K562 (cell line): ENCODE measurements at regions not wholly inside any gene's neighbourhood (a gene's known extent, or its start where the extent isn't known, plus 50 kb on each side); places are given as distances from the start of the nearest gene placed in this dataset.

Experiments used
- ATAC-seq: fragments of 200-7000 bp; cut with Tn5 transposase; 3 replicates; pipeline ENCODE4 v1.9.1; 2020; ENCODE audit warnings: moderate library complexity
- BruUV-seq: library from RNA; stranded (reverse); fragments of 400-500 nt; replicated peaks from 2 replicates; lab custom pipeline; 2021; lab: Mats Ljungman, UMichigan
- CTCF ChIA-PET: fragments of 300-600 bp; formaldehyde crosslinking; extraction: SDS; loops from one replicate; lab custom pipeline; 2021; ENCODE audit warnings: low intra/inter-chr PET ratio; lab: Yijun Ruan, JAX
- POLR2A ChIA-PET: fragments of 300-600, 350-650 bp; sonication (Branson Sonifier 250); formaldehyde crosslinking; extraction: SDS; loops from one replicate; lab custom pipeline; 2021; ENCODE audit warnings: antibody characterized with exemption, inconsistent platforms; lab: Yijun Ruan, JAX
- DNase-seq, 4 experiments: peaks; one replicate each; pipeline versions ENCODE4 v3.0.0 to v3.0.0-alpha.2; 2011 to 2018; ENCODE audit warnings: low spot score in 3 of 4, mixed read lengths in 3 of 4; ENCODE audit errors: extremely low read depth in 1 of 4
- FAIRE-seq: peaks from 2 replicates; lab custom pipeline; 2011; peaks lifted over from hg19 to GRCh38; lab: Jason Lieb, UNC
- H2AFZ ChIP-seq: 2 replicates; pipeline ENCODE4 v1.6.0; 2011; ENCODE audit warnings: low read depth, low read length, control low read depth, inconsistent platforms
- H3K27ac ChIP-seq: fragments of 200-600 bp; 3 replicates; pipeline ENCODE4 v1.8.0; 2011; ENCODE audit warnings: low read depth, mild to moderate bottlenecking, control low read depth, inconsistent platforms, low read length, moderate library complexity, mixed read lengths; ENCODE audit errors: extremely low read depth
- H3K27me3 ChIP-seq, 2 experiments: fragments of 300-600 bp in 1 of 2; 2 replicates in 1 of 2; 3 replicates in 1 of 2; pipeline versions ENCODE4 v1.6.0 to v1.8.0; 2011; ENCODE audit warnings: inconsistent platforms in 2 of 2, low read length in 2 of 2, mild to moderate bottlenecking in 1 of 2, mixed read lengths in 1 of 2, moderate library complexity in 1 of 2; ENCODE audit not compliant: control insufficient read depth in 2 of 2, insufficient read depth in 2 of 2
- H3K36me3 ChIP-seq: fragments of 300-600 bp; 3 replicates; pipeline ENCODE4 v1.8.0; 2011; ENCODE audit warnings: mild to moderate bottlenecking, low read length, inconsistent platforms; ENCODE audit not compliant: control insufficient read depth, insufficient read depth
- H3K4me1 ChIP-seq, 2 experiments: fragments of 200-600 bp in 1 of 2; replicated peaks in 1 of 2; 2 replicates in 1 of 2; 3 replicates in 1 of 2; pipeline versions ENCODE4 v1.5.1 to v1.8.0; 2011; ENCODE audit warnings: inconsistent platforms in 2 of 2, low read length in 2 of 2, mild to moderate bottlenecking in 1 of 2, mixed read lengths in 1 of 2, moderate library complexity in 1 of 2; ENCODE audit not compliant: control insufficient read depth in 2 of 2, insufficient read depth in 2 of 2
- H3K4me2 ChIP-seq: 2 replicates; pipeline ENCODE4 v1.6.1; 2011; ENCODE audit warnings: low read length, control low read depth, inconsistent platforms, mixed read lengths; ENCODE audit not compliant: insufficient read depth
- H3K4me3 ChIP-seq: fragments of 200-600 bp; sonication (generic), shearing (Covaris generic); 2 replicates; pipeline ENCODE4 v1.5.1; 2016; ENCODE audit warnings: control low read depth, inconsistent platforms
- H3K79me2 ChIP-seq: fragments of 200-600 bp; 3 replicates; pipeline ENCODE4 v1.8.0; 2011; ENCODE audit warnings: low read length, inconsistent platforms; ENCODE audit not compliant: control insufficient read depth, insufficient read depth
- H3K9ac ChIP-seq, 2 experiments: 2 replicates each; pipeline versions ENCODE4 v1.6.0 to v1.6.1; 2011; ENCODE audit warnings: low read depth in 2 of 2, low read length in 2 of 2, control low read depth in 1 of 2, inconsistent platforms in 1 of 2, mild to moderate bottlenecking in 1 of 2, mixed read lengths in 1 of 2; ENCODE audit not compliant: insufficient read depth in 1 of 2
- H3K9me1 ChIP-seq: one replicate; pipeline ENCODE4 v1.6.0; 2011; ENCODE audit warnings: inconsistent platforms, mild to moderate bottlenecking, low read length, moderate library complexity; ENCODE audit not compliant: control insufficient read depth, insufficient read depth
- H3K9me3 ChIP-seq: replicated peaks from 2 replicates; pipeline ENCODE4 v1.5.1; 2011; ENCODE audit warnings: low read depth, low read length, inconsistent platforms; ENCODE audit not compliant: control insufficient read depth, insufficient read depth
- H4K20me1 ChIP-seq: replicated peaks from 2 replicates; pipeline ENCODE4 v1.6.1; 2011; ENCODE audit warnings: low read length, inconsistent platforms, mixed read lengths; ENCODE audit not compliant: control insufficient read depth, insufficient read depth
- DLX4 ChIP-seq: fragments of 250-450 bp; sonication (Bioruptor Pico); IDR thresholded peaks from 2 replicates; pipeline ENCODE4 v1.6.1; 2021; ENCODE audit warnings: mild to moderate bottlenecking
- FOSL1 ChIP-seq: fragments of 200-800 bp; sonication (Bioruptor generic); conservative IDR thresholded peaks from 2 replicates; pipeline ENCODE4 v1.6.1; 2016; ENCODE audit warnings: missing genetic modification characterization, missing compliant biosample characterization
- GABPA ChIP-seq: fragments of 200-800 bp; sonication (Bioruptor generic); conservative IDR thresholded peaks from 2 replicates; pipeline ENCODE4 v1.6.1; 2016; ENCODE audit warnings: low read depth, missing genetic modification characterization, missing compliant biosample characterization
- PCBP1 ChIP-seq: fragments of 200-400 bp; formaldehyde crosslinking; IDR thresholded peaks from 2 replicates; pipeline ENCODE4 v1.6.1; 2018; ENCODE audit warnings: mild to moderate bottlenecking, low read depth, low read length; ENCODE audit not compliant: poor library complexity, severe bottlenecking
- ZBED1 ChIP-seq: IDR thresholded peaks from 2 replicates; pipeline ENCODE4 v1.6.1; 2014
- ZNF586 ChIP-seq: fragments of 450-650 bp; formaldehyde crosslinking; conservative IDR thresholded peaks from 2 replicates; pipeline ENCODE4 v1.4.0; 2020; ENCODE audit warnings: mild to moderate bottlenecking, moderate library complexity
- WGBS: fragments of 100-300 bp; shearing (Covaris generic); methylation state at CpG from one replicate; pipeline ENCODE4 v1.1.6; 2016; ENCODE audit warnings: low coverage, mixed read lengths; ENCODE audit not compliant: insufficient coverage; ENCODE audit errors: missing lambda C conversion rate; 5-methylcytosine and 5-hydroxymethylcytosine counted together
- in situ Hi-C: fragments of 300-500 bp; cut with MboI; formaldehyde crosslinking; loops from 4 replicates; pipeline ENCODE4 v1.15.0; 2018; ENCODE audit warnings: inconsistent platforms, mixed read lengths
- intact Hi-C: fragments of 100-400 bp; cut with micrococcal nuclease; formaldehyde crosslinking; loops from 2 replicates; pipeline ENCODE4 v1.14.2; 2022
- TF ChIP-seq, protein P1 (sequence below): sonication (generic); formaldehyde crosslinking; IDR thresholded peaks from 2 replicates; pipeline ENCODE4 v1.8.1; 2023; ENCODE audit warnings: missing genetic modification reagents, mild to moderate bottlenecking, borderline replicate concordance
- TF ChIP-seq, protein P2 (sequence below): sonication (generic); formaldehyde crosslinking; IDR thresholded peaks from 2 replicates; pipeline ENCODE4 v1.8.1; 2022; ENCODE audit warnings: missing genetic modification reagents
- TF ChIP-seq, protein P3 (sequence below): fragments of 450-650 bp; IDR thresholded peaks from 2 replicates; pipeline ENCODE4 v1.6.1; 2017; ENCODE audit warnings: antibody characterized with exemption, mild to moderate bottlenecking

DNA sequence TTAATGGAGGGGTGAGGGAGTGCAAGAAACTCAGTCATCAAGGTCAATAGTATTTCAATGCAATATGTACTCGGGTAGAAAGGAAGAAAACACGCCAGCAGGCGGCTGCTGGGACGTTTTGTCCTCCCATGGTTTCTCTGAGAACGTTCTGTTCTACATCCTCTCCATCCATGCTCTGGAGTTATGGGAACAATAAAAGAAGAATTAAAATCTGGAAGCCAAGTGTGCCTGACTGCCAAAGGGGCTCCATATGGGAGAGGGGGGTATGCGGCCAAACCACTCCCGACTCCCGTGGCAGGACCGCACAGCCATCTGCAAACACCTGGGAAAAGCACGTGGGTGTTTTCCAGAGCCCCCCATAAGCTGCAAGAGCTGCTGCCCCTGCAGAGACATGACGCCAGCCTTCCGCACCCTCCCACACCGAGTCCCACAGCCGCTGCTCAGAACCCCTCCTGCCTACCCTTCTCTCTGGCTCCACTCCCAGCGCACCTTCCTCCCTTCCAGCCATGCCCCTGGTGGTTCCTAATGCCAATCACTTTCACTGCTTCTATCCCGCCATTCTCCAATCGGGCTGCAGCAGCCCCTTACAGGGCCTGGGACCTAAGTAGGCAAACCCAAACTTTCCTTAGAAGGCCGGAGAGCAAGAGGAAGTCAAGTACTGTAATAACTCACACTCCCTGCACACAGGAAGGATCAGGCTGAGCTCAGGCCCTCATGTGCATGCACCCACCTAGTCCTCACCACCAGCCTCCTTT lies 241.6 kb downstream of the SYK start (continued):
- TF ChIP-seq, protein P1, sequence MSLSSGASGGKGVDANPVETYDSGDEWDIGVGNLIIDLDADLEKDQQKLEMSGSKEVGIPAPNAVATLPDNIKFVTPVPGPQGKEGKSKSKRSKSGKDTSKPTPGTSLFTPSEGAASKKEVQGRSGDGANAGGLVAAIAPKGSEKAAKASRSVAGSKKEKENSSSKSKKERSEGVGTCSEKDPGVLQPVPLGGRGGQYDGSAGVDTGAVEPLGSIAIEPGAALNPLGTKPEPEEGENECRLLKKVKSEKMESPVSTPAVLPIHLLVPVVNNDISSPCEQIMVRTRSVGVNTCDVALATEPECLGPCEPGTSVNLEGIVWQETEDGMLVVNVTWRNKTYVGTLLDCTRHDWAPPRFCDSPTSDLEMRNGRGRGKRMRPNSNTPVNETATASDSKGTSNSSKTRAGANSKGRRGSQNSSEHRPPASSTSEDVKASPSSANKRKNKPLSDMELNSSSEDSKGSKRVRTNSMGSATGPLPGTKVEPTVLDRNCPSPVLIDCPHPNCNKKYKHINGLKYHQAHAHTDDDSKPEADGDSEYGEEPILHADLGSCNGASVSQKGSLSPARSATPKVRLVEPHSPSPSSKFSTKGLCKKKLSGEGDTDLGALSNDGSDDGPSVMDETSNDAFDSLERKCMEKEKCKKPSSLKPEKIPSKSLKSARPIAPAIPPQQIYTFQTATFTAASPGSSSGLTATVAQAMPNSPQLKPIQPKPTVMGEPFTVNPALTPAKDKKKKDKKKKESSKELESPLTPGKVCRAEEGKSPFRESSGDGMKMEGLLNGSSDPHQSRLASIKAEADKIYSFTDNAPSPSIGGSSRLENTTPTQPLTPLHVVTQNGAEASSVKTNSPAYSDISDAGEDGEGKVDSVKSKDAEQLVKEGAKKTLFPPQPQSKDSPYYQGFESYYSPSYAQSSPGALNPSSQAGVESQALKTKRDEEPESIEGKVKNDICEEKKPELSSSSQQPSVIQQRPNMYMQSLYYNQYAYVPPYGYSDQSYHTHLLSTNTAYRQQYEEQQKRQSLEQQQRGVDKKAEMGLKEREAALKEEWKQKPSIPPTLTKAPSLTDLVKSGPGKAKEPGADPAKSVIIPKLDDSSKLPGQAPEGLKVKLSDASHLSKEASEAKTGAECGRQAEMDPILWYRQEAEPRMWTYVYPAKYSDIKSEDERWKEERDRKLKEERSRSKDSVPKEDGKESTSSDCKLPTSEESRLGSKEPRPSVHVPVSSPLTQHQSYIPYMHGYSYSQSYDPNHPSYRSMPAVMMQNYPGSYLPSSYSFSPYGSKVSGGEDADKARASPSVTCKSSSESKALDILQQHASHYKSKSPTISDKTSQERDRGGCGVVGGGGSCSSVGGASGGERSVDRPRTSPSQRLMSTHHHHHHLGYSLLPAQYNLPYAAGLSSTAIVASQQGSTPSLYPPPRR, result no peak
- TF ChIP-seq, protein P2, sequence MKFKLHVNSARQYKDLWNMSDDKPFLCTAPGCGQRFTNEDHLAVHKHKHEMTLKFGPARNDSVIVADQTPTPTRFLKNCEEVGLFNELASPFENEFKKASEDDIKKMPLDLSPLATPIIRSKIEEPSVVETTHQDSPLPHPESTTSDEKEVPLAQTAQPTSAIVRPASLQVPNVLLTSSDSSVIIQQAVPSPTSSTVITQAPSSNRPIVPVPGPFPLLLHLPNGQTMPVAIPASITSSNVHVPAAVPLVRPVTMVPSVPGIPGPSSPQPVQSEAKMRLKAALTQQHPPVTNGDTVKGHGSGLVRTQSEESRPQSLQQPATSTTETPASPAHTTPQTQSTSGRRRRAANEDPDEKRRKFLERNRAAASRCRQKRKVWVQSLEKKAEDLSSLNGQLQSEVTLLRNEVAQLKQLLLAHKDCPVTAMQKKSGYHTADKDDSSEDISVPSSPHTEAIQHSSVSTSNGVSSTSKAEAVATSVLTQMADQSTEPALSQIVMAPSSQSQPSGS (CRISPR knock-in tag), result no peak
- TF ChIP-seq ZBED1, result no peak

- Histone ChIP-seq H3K4me2 (no peak overlapping the region), H3K27me3 (peaks cover 0 to 48% of the 10 kb centered on the region in 2 experiments; a peak in 3 of 5 replicates), H3K27ac (no peak overlapping the region), H3K9me3 (no peaks in the 10 kb centered on the region), H3K36me3 (no peaks in the 10 kb centered on the region), H3K4me3 (no peak overlapping the region), H3K4me1 (no peaks in the 10 kb centered on the region), H3K9ac (no peak overlapping the region), H3K79me2 (no peaks in the 10 kb centered on the region), H2AFZ (no peak overlapping the region), H4K20me1 (no peaks in the 10 kb centered on the region), H3K9me1 (no peaks in the 10 kb centered on the region)
- 0% methylated on average over 5 of the region's 5 CpGs for WGBS
- no TSS peak for BruUV-seq
- in situ Hi-C loops (no loop called here), intact Hi-C loops (no loop called here)
- FAIRE-seq, result no peak
- ATAC-seq, result no peak
- CTCF ChIA-PET, result no interaction called here
- POLR2A ChIA-PET, result interaction anchor here (0.6 kb wide), 1 partner anchor 17 kb away, joined by 3 read pairs; no protein-coding TSS in a partner anchor
- DNase-seq, result no peak
- TF ChIP-seq DLX4 (CRISPR knock-in tag) (no peak), PCBP1 (no peak), GABPA (no peak), FOSL1 (tag) (no peak), ZNF586 (CRISPR knock-in tag) (no peak)
- TF ChIP-seq, protein P3, sequence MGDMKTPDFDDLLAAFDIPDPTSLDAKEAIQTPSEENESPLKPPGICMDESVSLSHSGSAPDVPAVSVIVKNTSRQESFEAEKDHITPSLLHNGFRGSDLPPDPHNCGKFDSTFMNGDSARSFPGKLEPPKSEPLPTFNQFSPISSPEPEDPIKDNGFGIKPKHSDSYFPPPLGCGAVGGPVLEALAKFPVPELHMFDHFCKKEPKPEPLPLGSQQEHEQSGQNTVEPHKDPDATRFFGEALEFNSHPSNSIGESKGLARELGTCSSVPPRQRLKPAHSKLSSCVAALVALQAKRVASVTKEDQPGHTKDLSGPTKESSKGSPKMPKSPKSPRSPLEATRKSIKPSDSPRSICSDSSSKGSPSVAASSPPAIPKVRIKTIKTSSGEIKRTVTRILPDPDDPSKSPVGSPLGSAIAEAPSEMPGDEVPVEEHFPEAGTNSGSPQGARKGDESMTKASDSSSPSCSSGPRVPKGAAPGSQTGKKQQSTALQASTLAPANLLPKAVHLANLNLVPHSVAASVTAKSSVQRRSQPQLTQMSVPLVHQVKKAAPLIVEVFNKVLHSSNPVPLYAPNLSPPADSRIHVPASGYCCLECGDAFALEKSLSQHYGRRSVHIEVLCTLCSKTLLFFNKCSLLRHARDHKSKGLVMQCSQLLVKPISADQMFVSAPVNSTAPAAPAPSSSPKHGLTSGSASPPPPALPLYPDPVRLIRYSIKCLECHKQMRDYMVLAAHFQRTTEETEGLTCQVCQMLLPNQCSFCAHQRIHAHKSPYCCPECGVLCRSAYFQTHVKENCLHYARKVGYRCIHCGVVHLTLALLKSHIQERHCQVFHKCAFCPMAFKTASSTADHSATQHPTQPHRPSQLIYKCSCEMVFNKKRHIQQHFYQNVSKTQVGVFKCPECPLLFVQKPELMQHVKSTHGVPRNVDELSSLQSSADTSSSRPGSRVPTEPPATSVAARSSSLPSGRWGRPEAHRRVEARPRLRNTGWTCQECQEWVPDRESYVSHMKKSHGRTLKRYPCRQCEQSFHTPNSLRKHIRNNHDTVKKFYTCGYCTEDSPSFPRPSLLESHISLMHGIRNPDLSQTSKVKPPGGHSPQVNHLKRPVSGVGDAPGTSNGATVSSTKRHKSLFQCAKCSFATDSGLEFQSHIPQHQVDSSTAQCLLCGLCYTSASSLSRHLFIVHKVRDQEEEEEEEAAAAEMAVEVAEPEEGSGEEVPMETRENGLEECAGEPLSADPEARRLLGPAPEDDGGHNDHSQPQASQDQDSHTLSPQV, result no peak
These were observed 242.2 kb downstream of the SYK start for GRCh38 chr9:91043811-91044175.
